ENCODE measurements at regions not wholly inside any gene's neighbourhood (a gene's known extent, or its start where the extent isn't known, plus 50 kb on each side); places are given as distances from the start of the nearest gene placed in this dataset.

GRCh38 chr11:91104237-91104636 is 881.4 kb upstream of the CHORDC1 start:
- Mint-ChIP-seq H3K4me1 (no peaks in the 10 kb centered on the region), H3K27ac (no peak overlapping the region), H3K9me3 (ENCODE audit: insufficient read depth) (no peaks in the 10 kb centered on the region), H3K27me3 (no peaks in the 10 kb centered on the region), H3K4me3 (no peak overlapping the region)
- TF ChIP-seq CTCF (IDR thresholded peaks at IDR 0.05): no peak
- TF ChIP-seq EZH2 (IDR thresholded peaks at IDR 0.05; ENCODE audit: borderline replicate concordance, insufficient read depth, low read depth, low read length, poor library complexity, severe bottlenecking): no peak
- no peaks in the 10 kb centered on the region for H4K20me1 ChIP-seq (ENCODE audit: control insufficient read depth, insufficient read depth, low read length, poor library complexity, severe bottlenecking)
- ChIA-PET POLR2A (no interaction called here), CTCF (no interaction called here)
- no peaks in the 10 kb centered on the region for H3K9me3 ChIP-seq (ENCODE audit: control extremely low read depth in 1 of 3, control insufficient read depth in 2 of 3, insufficient read depth in 1 of 3, low read length in 2 of 3)
- H3K9ac ChIP-seq (ENCODE audit: low read length): no peak overlapping the region
- H3K27ac ChIP-seq (ENCODE audit: low read length in 2 of 2): no peak overlapping the region
- ATAC-seq (ENCODE audit: low read depth) (no peak), DNase-seq (no peak)
- no peaks in the 10 kb centered on the region for H3K27me3 ChIP-seq (replicated peaks in 1 of 4; ENCODE audit: control extremely low read depth in 1 of 4, control insufficient read depth in 3 of 4, insufficient read depth in 4 of 4, low read length in 3 of 4)
- no peak overlapping the region for H3K4me3 ChIP-seq (ENCODE audit: control extremely low read depth in 1 of 5, extremely low read depth in 1 of 5, insufficient read depth in 1 of 5, low read depth in 2 of 5, low read length in 4 of 5)
- intact Hi-C loops (cut with micrococcal nuclease): no loop called here
- no CpG with 5 or more reads among the region's 2 CpGs for WGBS (ENCODE audit: insufficient coverage)
- no peak overlapping the region for H3K4me2 ChIP-seq (replicated peaks; ENCODE audit: low read depth, low read length, poor library complexity, severe bottlenecking)
- no peaks in the 10 kb centered on the region for H3K4me1 ChIP-seq (ENCODE audit: control insufficient read depth in 2 of 2, insufficient read depth in 2 of 2, low read length in 2 of 2)
- no peaks in the 10 kb centered on the region for H3K79me2 ChIP-seq (ENCODE audit: control insufficient read depth, insufficient read depth, low read length)
- no peaks in the 10 kb centered on the region for H3K36me3 ChIP-seq (replicated peaks in 1 of 2; ENCODE audit: control extremely low read depth in 1 of 2, control insufficient read depth in 1 of 2, extremely low read depth in 1 of 2, insufficient read depth in 2 of 2, low read length in 1 of 2)
- no peak overlapping the region for H2AFZ ChIP-seq (ENCODE audit: insufficient read depth, low read depth, low read length, poor library complexity, severe bottlenecking)

- H3K4me3 Mint-ChIP-seq: no peak overlapping the region
- H3K4me3 ChIP-seq (ENCODE audit: control extremely low read depth in 1 of 5, extremely low read depth in 1 of 5, insufficient read depth in 1 of 5, low read depth in 2 of 5, low read length in 4 of 5): no peak overlapping the region
- no peaks in the 10 kb centered on the region for H3K27me3 Mint-ChIP-seq
- no peaks in the 10 kb centered on the region for H3K79me2 ChIP-seq (ENCODE audit: control insufficient read depth, insufficient read depth, low read length)
- H3K4me1 Mint-ChIP-seq: no peaks in the 10 kb centered on the region
- ChIA-PET POLR2A (no interaction called here), CTCF (no interaction called here)
- no peak overlapping the region for H3K4me2 ChIP-seq (replicated peaks; ENCODE audit: low read depth, low read length, poor library complexity, severe bottlenecking)
- H3K27ac Mint-ChIP-seq: no peak overlapping the region
- no peaks in the 10 kb centered on the region for H3K9me3 ChIP-seq (ENCODE audit: control extremely low read depth in 1 of 3, control insufficient read depth in 2 of 3, insufficient read depth in 1 of 3, low read length in 2 of 3)
- no peaks in the 10 kb centered on the region for H3K27me3 ChIP-seq (replicated peaks in 1 of 4; ENCODE audit: control extremely low read depth in 1 of 4, control insufficient read depth in 3 of 4, insufficient read depth in 4 of 4, low read length in 3 of 4)
- no peak overlapping the region for H3K27ac ChIP-seq (ENCODE audit: low read length in 2 of 2)
- H3K36me3 ChIP-seq (replicated peaks in 1 of 2; ENCODE audit: control extremely low read depth in 1 of 2, control insufficient read depth in 1 of 2, extremely low read depth in 1 of 2, insufficient read depth in 2 of 2, low read length in 1 of 2): no peaks in the 10 kb centered on the region
- no peak overlapping the region for H3K9ac ChIP-seq (ENCODE audit: low read length)
- no peak overlapping the region for H2AFZ ChIP-seq (ENCODE audit: insufficient read depth, low read depth, low read length, poor library complexity, severe bottlenecking)
- ATAC-seq (ENCODE audit: low read depth): no peak
- TF ChIP-seq EZH2 (IDR thresholded peaks at IDR 0.05; ENCODE audit: borderline replicate concordance, insufficient read depth, low read depth, low read length, poor library complexity, severe bottlenecking) (no peak), CTCF (IDR thresholded peaks at IDR 0.05) (no peak)
- WGBS (ENCODE audit: insufficient coverage): no CpG with 5 or more reads among the region's 3 CpGs
- intact Hi-C loops (cut with micrococcal nuclease): no loop called here
- H3K9me3 Mint-ChIP-seq (ENCODE audit: insufficient read depth): no peaks in the 10 kb centered on the region
- DNase-seq: no peak
- H4K20me1 ChIP-seq (ENCODE audit: control insufficient read depth, insufficient read depth, low read length, poor library complexity, severe bottlenecking): no peaks in the 10 kb centered on the region
- H3K4me1 ChIP-seq (ENCODE audit: control insufficient read depth in 2 of 2, insufficient read depth in 2 of 2, low read length in 2 of 2): no peaks in the 10 kb centered on the region
These were observed 877.6 kb upstream of the CHORDC1 start for GRCh38 chr11:91100427-91100826.
